ENCODE measurements at regions not wholly inside any gene's neighbourhood (a gene's known extent, or its start where the extent isn't known, plus 50 kb on each side); places are given as distances from the start of the nearest gene placed in this dataset.

DNA sequence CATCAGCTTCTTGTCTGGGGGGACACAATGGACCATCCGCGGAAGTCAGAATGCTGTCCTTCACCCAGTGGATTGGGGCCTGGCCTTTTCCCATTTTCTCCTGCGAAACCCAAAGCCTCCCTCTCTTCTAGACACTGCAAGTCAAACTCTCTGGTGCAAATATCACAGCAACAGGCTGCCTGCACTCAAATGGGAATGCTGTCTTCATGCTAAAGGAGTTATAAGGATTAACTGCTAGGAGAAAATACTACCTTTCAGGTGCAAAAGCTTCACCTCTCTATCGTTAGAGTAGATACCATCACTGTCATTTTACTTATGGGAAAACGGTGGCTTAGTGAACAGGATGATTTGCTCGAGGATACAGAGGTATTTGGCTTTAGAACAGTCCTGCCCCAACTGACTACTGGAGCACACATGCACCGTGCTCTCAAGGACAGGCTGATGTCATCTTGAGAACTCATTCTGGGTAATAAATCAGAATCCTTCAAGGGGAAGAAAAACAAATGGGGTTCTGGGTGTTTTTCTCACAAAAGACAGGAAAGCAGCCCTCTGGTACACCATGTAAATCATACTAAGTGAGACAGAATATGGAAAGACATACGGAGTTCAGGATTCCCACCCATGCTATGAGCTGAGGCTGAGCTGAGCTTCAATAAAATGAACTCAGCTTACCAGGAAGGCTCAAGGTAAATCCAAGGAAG, 100.9 kb downstream of the SAMD9 start:
- Histone ChIP-seq H3K27me3 (ENCODE audit: control insufficient read depth in 1 of 2, insufficient read depth in 1 of 2, low read length in 2 of 2) (no peaks in the 10 kb centered on the region), H3K79me1 (replicated peaks; ENCODE audit: low read length, poor library complexity, severe bottlenecking) (no peaks in the 10 kb centered on the region), H3K23ac (ENCODE audit: low read length in 2 of 2) (no peak overlapping the region), H3K9ac (ENCODE audit: low read length) (peak overlapping the region; percentile 60), H3K14ac (ENCODE audit: low read length in 2 of 2) (no peak overlapping the region), H4K91ac (ENCODE audit: low read length) (peak overlapping the region; percentile 90), H2BK12ac (ENCODE audit: low read length in 2 of 2) (peak overlapping the region; percentile 77 to 97), H3K4me2 (ENCODE audit: low read length, poor library complexity, severe bottlenecking) (no peak overlapping the region), H3K4me3 (ENCODE audit: insufficient read depth in 1 of 2, low read depth in 1 of 2, low read length in 2 of 2) (no peak overlapping the region), H3K27ac (ENCODE audit: low read length, poor library complexity, severe bottlenecking) (peak overlapping the region; percentile 18), H2AK5ac (ENCODE audit: low read length, severe bottlenecking) (no peak overlapping the region), H2BK15ac (ENCODE audit: low read depth, poor library complexity, severe bottlenecking) (no peak overlapping the region), H2AFZ (ENCODE audit: low read depth, low read length) (no peak overlapping the region), H3K36me3 (ENCODE audit: control insufficient read depth in 1 of 2, insufficient read depth in 2 of 2, low read depth in 1 of 2, low read length in 2 of 2) (no peaks in the 10 kb centered on the region), H3K18ac (ENCODE audit: low read depth in 1 of 2, low read length in 2 of 2) (peak overlapping the region; percentile 64 to 88), H3K4me1 (ENCODE audit: control insufficient read depth, insufficient read depth, low read depth, low read length) (no peaks in the 10 kb centered on the region), H3K4ac (ENCODE audit: low read depth in 1 of 2, low read length in 2 of 2) (peak overlapping the region; percentile 70 to 71), H2BK5ac (ENCODE audit: low read depth, low read length, poor library complexity, severe bottlenecking) (no peak overlapping the region), H4K8ac (ENCODE audit: low read length) (peak overlapping the region; percentile 97), H3K9me3 (ENCODE audit: control insufficient read depth, low read length) (no peaks in the 10 kb centered on the region), H2BK120ac (ENCODE audit: low read depth, low read length) (peak overlapping the region; percentile 91)
- peak; percentile 70 for DNase-seq
- 32% methylated on average over 5 of the region's 8 CpGs for WGBS

DNA sequence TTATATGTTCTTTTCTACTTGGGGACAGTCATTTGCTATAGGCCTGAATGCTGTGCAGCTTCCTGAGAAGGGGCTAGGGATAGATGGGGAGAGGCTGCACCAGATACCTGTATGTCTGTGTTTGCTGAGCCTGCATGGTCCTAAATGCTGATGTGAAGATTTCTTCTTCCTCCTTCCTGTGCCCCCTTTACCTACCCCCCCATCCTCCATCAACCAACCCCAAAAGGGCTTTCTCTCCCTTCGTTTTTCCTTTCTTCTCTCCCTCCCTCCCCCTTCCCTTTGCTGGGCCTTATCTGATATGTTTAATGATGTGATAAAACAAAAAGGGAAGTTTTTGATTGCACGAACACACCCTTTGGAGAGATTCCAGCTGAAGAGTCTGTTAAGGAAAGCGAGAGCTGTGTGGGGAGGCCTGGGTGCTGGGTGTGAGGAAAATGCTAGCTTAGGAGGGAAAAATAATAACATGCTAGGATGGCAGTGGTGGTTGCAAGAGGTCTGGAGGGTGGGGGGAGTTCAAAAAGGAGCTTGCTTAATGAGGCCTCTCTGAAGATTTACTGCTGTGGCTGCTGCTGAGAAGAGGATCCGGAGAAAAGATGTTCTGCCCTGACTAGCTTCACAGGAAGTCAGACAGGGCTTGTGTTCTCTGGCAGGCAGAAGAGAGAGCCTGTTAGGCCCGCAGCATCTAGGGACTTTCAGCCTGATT, 101.8 kb downstream of the SAMD9 start:
- 7% methylated on average over 3 of the region's 5 CpGs for WGBS
- peak; percentile 79 for DNase-seq
- H3K4ac ChIP-seq (ENCODE audit: low read depth in 1 of 2, low read length in 2 of 2) = peak overlapping the region; percentile 29 to 97

GRCh38 chr7:93015101-93015778, 102.5 kb downstream of the SAMD9 start:
- Histone ChIP-seq H3K23ac (ENCODE audit: low read length in 2 of 2) (no peak overlapping the region), H3K18ac (ENCODE audit: low read depth in 1 of 2, low read length in 2 of 2) (peak overlapping the region in 1 of 2 experiments; percentile 81), H3K4me1 (ENCODE audit: control insufficient read depth, insufficient read depth, low read depth, low read length) (no peaks in the 10 kb centered on the region), H3K36me3 (ENCODE audit: control insufficient read depth in 1 of 2, insufficient read depth in 2 of 2, low read depth in 1 of 2, low read length in 2 of 2) (no peaks in the 10 kb centered on the region), H3K79me1 (replicated peaks; ENCODE audit: low read length, poor library complexity, severe bottlenecking) (no peaks in the 10 kb centered on the region), H3K14ac (ENCODE audit: low read length in 2 of 2) (no peak overlapping the region), H2BK15ac (ENCODE audit: low read depth, poor library complexity, severe bottlenecking) (no peak overlapping the region), H2AK5ac (ENCODE audit: low read length, severe bottlenecking) (no peak overlapping the region), H3K27me3 (ENCODE audit: control insufficient read depth in 1 of 2, insufficient read depth in 1 of 2, low read length in 2 of 2) (no peaks in the 10 kb centered on the region), H2BK120ac (ENCODE audit: low read depth, low read length) (peak overlapping the region; percentile 75), H2AFZ (ENCODE audit: low read depth, low read length) (no peak overlapping the region), H4K91ac (ENCODE audit: low read length) (no peak overlapping the region), H3K4me3 (ENCODE audit: insufficient read depth in 1 of 2, low read depth in 1 of 2, low read length in 2 of 2) (no peak overlapping the region), H3K27ac (ENCODE audit: low read length, poor library complexity, severe bottlenecking) (peak overlapping the region; percentile 67), H3K9ac (ENCODE audit: low read length) (peak overlapping the region; percentile 60), H2BK12ac (ENCODE audit: low read length in 2 of 2) (peak overlapping the region; percentile 87 to 91), H4K8ac (ENCODE audit: low read length) (no peak overlapping the region), H3K9me3 (ENCODE audit: control insufficient read depth, low read length) (no peaks in the 10 kb centered on the region), H2BK5ac (ENCODE audit: low read depth, low read length, poor library complexity, severe bottlenecking) (no peak overlapping the region), H3K4ac (ENCODE audit: low read depth in 1 of 2, low read length in 2 of 2) (peak overlapping the region in 1 of 2 experiments; percentile 97), H3K4me2 (ENCODE audit: low read length, poor library complexity, severe bottlenecking) (peak overlapping the region; percentile 26)
- peak; percentile 87 for DNase-seq
- 0% methylated on average over 1 of the region's 3 CpGs for WGBS

More for the DNA sequence above, 101.8 kb downstream of the SAMD9 start:
- no peaks in the 10 kb centered on the region for H3K36me3 ChIP-seq (ENCODE audit: control insufficient read depth in 1 of 2, insufficient read depth in 2 of 2, low read depth in 1 of 2, low read length in 2 of 2)
- peak overlapping the region; percentile 9 for H4K91ac ChIP-seq (ENCODE audit: low read length)
- no peak overlapping the region for H3K4me2 ChIP-seq (ENCODE audit: low read length, poor library complexity, severe bottlenecking)
- H3K9me3 ChIP-seq (ENCODE audit: control insufficient read depth, low read length) = no peaks in the 10 kb centered on the region
- H3K27ac ChIP-seq (ENCODE audit: low read length, poor library complexity, severe bottlenecking) = peak overlapping the region; percentile 58
- peak overlapping the region; percentile 75 for H2BK120ac ChIP-seq (ENCODE audit: low read depth, low read length)
- H2BK5ac ChIP-seq (ENCODE audit: low read depth, low read length, poor library complexity, severe bottlenecking) = no peak overlapping the region
- H2AFZ ChIP-seq (ENCODE audit: low read depth, low read length) = no peak overlapping the region
- H3K23ac ChIP-seq (ENCODE audit: low read length in 2 of 2) = peak overlapping the region in 1 of 2 experiments; percentile 79
- no peak overlapping the region for H2AK5ac ChIP-seq (ENCODE audit: low read length, severe bottlenecking)
- peak overlapping the region; percentile 58 for H4K8ac ChIP-seq (ENCODE audit: low read length)
- H3K27me3 ChIP-seq (ENCODE audit: control insufficient read depth in 1 of 2, insufficient read depth in 1 of 2, low read length in 2 of 2) = no peaks in the 10 kb centered on the region
- H3K18ac ChIP-seq (ENCODE audit: low read depth in 1 of 2, low read length in 2 of 2) = peak overlapping the region; percentile 88 to 97
- H3K9ac ChIP-seq (ENCODE audit: low read length) = peak overlapping the region; percentile 60
- peak overlapping the region in 1 of 2 experiments; percentile 51 for H3K14ac ChIP-seq (ENCODE audit: low read length in 2 of 2)
- H2BK15ac ChIP-seq (ENCODE audit: low read depth, poor library complexity, severe bottlenecking) = no peak overlapping the region
- H3K79me1 ChIP-seq (replicated peaks; ENCODE audit: low read length, poor library complexity, severe bottlenecking) = no peaks in the 10 kb centered on the region
- H2BK12ac ChIP-seq (ENCODE audit: low read length in 2 of 2) = peak overlapping the region; percentile 91 to 93
- peak overlapping the region in 1 of 2 experiments; percentile 25 for H3K4me3 ChIP-seq (ENCODE audit: insufficient read depth in 1 of 2, low read depth in 1 of 2, low read length in 2 of 2)
- H3K4me1 ChIP-seq (ENCODE audit: control insufficient read depth, insufficient read depth, low read depth, low read length) = no peaks in the 10 kb centered on the region

DNA sequence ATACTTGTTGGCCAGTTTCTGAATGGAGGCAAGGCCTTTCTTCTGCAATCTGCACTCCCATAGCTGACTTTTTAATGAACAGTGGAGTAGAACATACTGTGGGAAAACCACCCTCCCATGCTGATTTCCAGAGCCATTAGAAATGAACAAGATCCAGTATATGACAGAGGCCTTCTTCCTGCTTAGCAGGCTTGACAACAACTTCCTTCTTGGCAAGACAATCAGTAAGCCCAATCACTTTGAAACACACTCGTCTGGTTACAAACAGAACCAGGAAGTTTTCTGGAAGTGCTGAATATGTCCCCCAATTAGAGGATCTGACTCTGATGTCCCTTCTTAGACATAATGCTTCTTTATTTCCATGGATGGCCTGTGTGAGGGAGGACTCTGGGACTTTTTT, 103.4 kb downstream of the SAMD9 start:
- Histone ChIP-seq H2AK5ac (ENCODE audit: low read length, severe bottlenecking) (no peak overlapping the region), H3K27ac (ENCODE audit: low read length, poor library complexity, severe bottlenecking) (peak overlapping the region; percentile 18), H3K27me3 (ENCODE audit: control insufficient read depth in 1 of 2, insufficient read depth in 1 of 2, low read length in 2 of 2) (no peaks in the 10 kb centered on the region), H2BK12ac (ENCODE audit: low read length in 2 of 2) (peak overlapping the region; percentile 38 to 59), H3K14ac (ENCODE audit: low read length in 2 of 2) (no peak overlapping the region), H2BK5ac (ENCODE audit: low read depth, low read length, poor library complexity, severe bottlenecking) (no peak overlapping the region), H4K91ac (ENCODE audit: low read length) (no peak overlapping the region), H3K9ac (ENCODE audit: low read length) (no peak overlapping the region), H3K23ac (ENCODE audit: low read length in 2 of 2) (no peak overlapping the region), H3K79me1 (replicated peaks; ENCODE audit: low read length, poor library complexity, severe bottlenecking) (no peaks in the 10 kb centered on the region), H3K4me1 (ENCODE audit: control insufficient read depth, insufficient read depth, low read depth, low read length) (no peaks in the 10 kb centered on the region), H2AFZ (ENCODE audit: low read depth, low read length) (peak overlapping the region; percentile 53), H2BK15ac (ENCODE audit: low read depth, poor library complexity, severe bottlenecking) (no peak overlapping the region), H3K9me3 (ENCODE audit: control insufficient read depth, low read length) (no peaks in the 10 kb centered on the region), H3K18ac (ENCODE audit: low read depth in 1 of 2, low read length in 2 of 2) (peak overlapping the region; percentile 34 to 83), H3K4me3 (ENCODE audit: insufficient read depth in 1 of 2, low read depth in 1 of 2, low read length in 2 of 2) (no peak overlapping the region), H4K8ac (ENCODE audit: low read length) (no peak overlapping the region), H3K4me2 (ENCODE audit: low read length, poor library complexity, severe bottlenecking) (no peak overlapping the region), H3K36me3 (ENCODE audit: control insufficient read depth in 1 of 2, insufficient read depth in 2 of 2, low read depth in 1 of 2, low read length in 2 of 2) (no peaks in the 10 kb centered on the region), H2BK120ac (ENCODE audit: low read depth, low read length) (peak overlapping the region; percentile 39), H3K4ac (ENCODE audit: low read depth in 1 of 2, low read length in 2 of 2) (peak overlapping the region in 1 of 2 experiments; percentile 24)
- WGBS = 40% methylated on average over 1 of the region's 1 CpG
- DNase-seq = peak; percentile 22
